ENCODE measurements at regions not wholly inside any gene's neighbourhood (a gene's known extent, or its start where the extent isn't known, plus 50 kb on each side); places are given as distances from the start of the nearest gene placed in this dataset.

- Mint-ChIP-seq H3K36me3 (peaks cover 3% of the 10 kb centered on the region; the same call in 1 of the 2 replicates), H3K4me1 (peaks cover 17% of the 10 kb centered on the region), H3K4me3 (no peak overlapping the region), H3K27ac (no peak overlapping the region), H3K27me3 (ENCODE audit: low read depth) (no peaks in the 10 kb centered on the region), H3K9me3 (no peaks in the 10 kb centered on the region)
- TF ChIP-seq ZNF671 (CRISPR knock-in tag; IDR thresholded peaks at IDR 0.05), result no peak
- TF ChIP-seq ZNF532 (CRISPR knock-in tag; IDR thresholded peaks at IDR 0.05; ENCODE audit: borderline replicate concordance), result no peak
- TF ChIP-seq CDX4 (CRISPR knock-in tag; IDR thresholded peaks at IDR 0.05; ENCODE audit: borderline replicate concordance), result no peak
- ATAC-seq, result no peak
- DNase-seq (ENCODE audit: low spot score), result no peak
- ChIA-PET CTCF (no interaction called here), POLR2A (no interaction called here)
Measured at GRCh38 chr10:105921348-105921747, 1243.2 kb downstream of the SORCS1 start.

- Mint-ChIP-seq H3K27ac (no peak overlapping the region), H3K36me3 (no peaks in the 10 kb centered on the region), H3K9me3 (no peaks in the 10 kb centered on the region), H3K4me1 (peaks cover 7% of the 10 kb centered on the region), H3K4me3 (no peak overlapping the region), H3K27me3 (ENCODE audit: low read depth) (no peaks in the 10 kb centered on the region)
- CTCF ChIA-PET, result no interaction called here
- POLR2A ChIA-PET, result no interaction called here
- DNase-seq (ENCODE audit: low spot score), result no peak
- no peak for ATAC-seq
- TF ChIP-seq TP53 (CRISPR knock-in tag; IDR thresholded peaks at IDR 0.05) (no peak), IRF2 (CRISPR knock-in tag; IDR thresholded peaks at IDR 0.05; ENCODE audit: borderline replicate concordance, low read depth) (no peak), USF1 (CRISPR knock-in tag; IDR thresholded peaks at IDR 0.05) (no peak), MAX (CRISPR knock-in tag; IDR thresholded peaks at IDR 0.05) (no peak), TCF7 (CRISPR knock-in tag; IDR thresholded peaks at IDR 0.05; ENCODE audit: low read depth) (no peak), AFF4 (CRISPR knock-in tag; IDR thresholded peaks at IDR 0.05; ENCODE audit: borderline replicate concordance) (no peak), NR1H2 (CRISPR knock-in tag; IDR thresholded peaks at IDR 0.05) (no peak), NR2C2 (CRISPR knock-in tag; IDR thresholded peaks at IDR 0.05) (no peak), PRDM15 (CRISPR knock-in tag; IDR thresholded peaks at IDR 0.05) (no peak), CTCF (IDR thresholded peaks at IDR 0.05) (no peak), ZNF425 (CRISPR knock-in tag; conservative IDR thresholded peaks at IDR 0.05) (no peak), ZNF416 (CRISPR knock-in tag; IDR thresholded peaks at IDR 0.05) (no peak), OVOL2 (CRISPR knock-in tag; IDR thresholded peaks at IDR 0.05; ENCODE audit: borderline replicate concordance) (no peak)
Measured at GRCh38 chr10:105914432-105914831, 1250.1 kb downstream of the SORCS1 start.
